Ishikawa (cell line): ENCODE measurements at regions not wholly inside any gene's neighbourhood (a gene's known extent, or its start where the extent isn't known, plus 50 kb on each side); places are given as distances from the start of the nearest gene placed in this dataset.

ENCODE experiments used
- CEBPB ChIP-seq: IDR thresholded peaks from 2 replicates; pipeline ENCODE4 v1.6.1; 2012
- CREB1 ChIP-seq: IDR thresholded peaks from 2 replicates; pipeline ENCODE4 v1.6.1; 2012; ENCODE audit warnings: low read depth
- EP300 ChIP-seq: IDR thresholded peaks from 2 replicates; pipeline ENCODE4 v1.6.1; 2012; ENCODE audit warnings: borderline replicate concordance
- FOXM1 ChIP-seq: IDR thresholded peaks from 2 replicates; pipeline ENCODE4 v1.6.1; 2012; ENCODE audit warnings: low read depth, borderline replicate concordance
- MAX ChIP-seq: IDR thresholded peaks from 2 replicates; pipeline ENCODE4 v1.6.1; 2012
- NFIC ChIP-seq: IDR thresholded peaks from 2 replicates; pipeline ENCODE4 v1.6.1; 2012
- RAD21 ChIP-seq: IDR thresholded peaks from 2 replicates; pipeline ENCODE4 v1.6.1; 2012; ENCODE audit warnings: low read depth
- REST ChIP-seq: IDR thresholded peaks from 2 replicates; pipeline ENCODE4 v1.6.1; 2012; ENCODE audit warnings: low read depth, mild to moderate bottlenecking
- TAF1 ChIP-seq: IDR thresholded peaks from 2 replicates; pipeline ENCODE4 v1.6.1; 2012; ENCODE audit warnings: low read depth, mild to moderate bottlenecking
- TCF12 ChIP-seq: IDR thresholded peaks from 2 replicates; pipeline ENCODE4 v1.6.1; 2012; ENCODE audit warnings: low read depth
- TEAD4 ChIP-seq: IDR thresholded peaks from 2 replicates; pipeline ENCODE4 v1.6.1; 2012
- YY1 ChIP-seq: IDR thresholded peaks from 2 replicates; pipeline ENCODE4 v1.6.1; 2012; ENCODE audit warnings: low read depth

- no peak for TF ChIP-seq TEAD4
- TF ChIP-seq MAX = no peak
- TF ChIP-seq YY1 = no peak
- no peak for TF ChIP-seq FOXM1
- no peak for TF ChIP-seq TCF12
- no peak for TF ChIP-seq EP300
- TF ChIP-seq RAD21 = no peak
- no peak for TF ChIP-seq NFIC
- TF ChIP-seq REST = no peak
- no peak for TF ChIP-seq CREB1
- TF ChIP-seq TAF1 = no peak
- no peak for TF ChIP-seq CEBPB
Measured at GRCh38 chr6:81023709-81024108, 728.8 kb downstream of the TENT5A start.
